Neuronal stem cell (in vitro differentiated cells): ENCODE measurements at regions not wholly inside any gene's neighbourhood (a gene's known extent, or its start where the extent isn't known, plus 50 kb on each side); places are given as distances from the start of the nearest gene placed in this dataset.

Source experiments
- DNase-seq: peaks from one replicate; pipeline ENCODE4 v3.0.0-alpha.2; 2013; ENCODE audit warnings: low spot score
- H2AFZ ChIP-seq: one replicate; pipeline ENCODE4 v1.6.1; 2013; ENCODE audit warnings: mild to moderate bottlenecking, low read length, inconsistent platforms
- H2AK5ac ChIP-seq: 2 replicates; pipeline ENCODE4 v1.6.1; 2013; ENCODE audit warnings: low read depth, mild to moderate bottlenecking, inconsistent platforms, low read length, moderate library complexity, mixed read lengths
- H2BK120ac ChIP-seq: 2 replicates; pipeline ENCODE4 v1.6.1; 2013; ENCODE audit warnings: low read depth, mild to moderate bottlenecking, inconsistent platforms, low read length, moderate library complexity, mixed read lengths
- H2BK12ac ChIP-seq: one replicate; pipeline ENCODE4 v1.6.1; 2013; ENCODE audit warnings: low read length, inconsistent platforms
- H2BK15ac ChIP-seq: 2 replicates; pipeline ENCODE4 v1.6.1; 2013; ENCODE audit warnings: mild to moderate bottlenecking, low read length, inconsistent platforms, mixed read lengths
- H2BK5ac ChIP-seq: one replicate; pipeline ENCODE4 v1.6.1; 2013; ENCODE audit warnings: inconsistent platforms, mild to moderate bottlenecking, low read length, moderate library complexity
- H3K14ac ChIP-seq: one replicate; pipeline ENCODE4 v1.6.1; 2013; ENCODE audit warnings: low read length, inconsistent platforms
- H3K18ac ChIP-seq: 2 replicates; pipeline ENCODE4 v1.6.1; 2013; ENCODE audit warnings: low read length, inconsistent platforms
- H3K23ac ChIP-seq: 2 replicates; pipeline ENCODE4 v1.6.1; 2013; ENCODE audit warnings: low read depth, mild to moderate bottlenecking, mixed read lengths, low read length, inconsistent platforms; ENCODE audit not compliant: poor library complexity
- H3K27ac ChIP-seq: replicated peaks from 3 replicates; pipeline ENCODE4 v1.5.1; 2013; ENCODE audit warnings: low read length, inconsistent platforms
- H3K27me3 ChIP-seq, 3 experiments: 2 replicates each; pipeline ENCODE4 v1.6.1; 2013; ENCODE audit warnings: low read length in 3 of 3, mild to moderate bottlenecking in 2 of 3, inconsistent platforms in 1 of 3, low read depth in 1 of 3, mixed read lengths in 1 of 3, moderate library complexity in 1 of 3; ENCODE audit not compliant: control insufficient read depth in 3 of 3, insufficient read depth in 3 of 3
- H3K36me3 ChIP-seq, 2 donors: replicated peaks in 1 of 2; 2 replicates each; pipeline ENCODE4 v1.6.1; 2013; ENCODE audit warnings: low read length in 2 of 2; ENCODE audit not compliant: control insufficient read depth in 2 of 2, insufficient read depth in 2 of 2
- H3K4ac ChIP-seq: 2 replicates; pipeline ENCODE4 v1.6.1; 2013; ENCODE audit warnings: inconsistent platforms, mild to moderate bottlenecking, low read length, moderate library complexity
- H3K4me1 ChIP-seq, 2 donors: 1 replicate in 1 of 2; 2 replicates in 1 of 2; pipeline ENCODE4 v1.6.1; 2013; ENCODE audit warnings: low read length in 2 of 2, low read depth in 1 of 2; ENCODE audit not compliant: control insufficient read depth in 2 of 2, insufficient read depth in 1 of 2
- H3K4me2 ChIP-seq: one replicate; pipeline ENCODE4 v1.6.1; 2013; ENCODE audit warnings: mild to moderate bottlenecking, low read length, inconsistent platforms; ENCODE audit not compliant: insufficient read depth, poor library complexity, severe bottlenecking
- H3K4me3 ChIP-seq, 2 donors: 2 replicates each; pipeline ENCODE4 v1.5.1; 2013; ENCODE audit warnings: low read length in 2 of 2, mild to moderate bottlenecking in 2 of 2, inconsistent platforms in 1 of 2, moderate library complexity in 1 of 2
- H3K79me1 ChIP-seq: one replicate; pipeline ENCODE4 v1.6.1; 2013; ENCODE audit warnings: low read depth, mild to moderate bottlenecking, inconsistent platforms, low read length, moderate library complexity
- H3K9ac ChIP-seq: one replicate; pipeline ENCODE4 v1.6.1; 2013; ENCODE audit warnings: mild to moderate bottlenecking, low read depth, low read length, inconsistent platforms; ENCODE audit not compliant: poor library complexity
- H3K9me3 ChIP-seq, 2 donors: replicated peaks in 1 of 2; 2 replicates each; pipeline versions ENCODE3 to v1.6.1; 2013; ENCODE audit warnings: low read length in 2 of 2, mild to moderate bottlenecking in 2 of 2, inconsistent platforms in 1 of 2, low read depth in 1 of 2, mixed read lengths in 1 of 2, moderate library complexity in 1 of 2; ENCODE audit not compliant: control insufficient read depth in 2 of 2, insufficient read depth in 1 of 2
- H4K8ac ChIP-seq: one replicate; pipeline ENCODE4 v1.6.1; 2013; ENCODE audit warnings: low read depth, mild to moderate bottlenecking, inconsistent platforms, low read length, moderate library complexity
- H4K91ac ChIP-seq: one replicate; pipeline ENCODE4 v1.6.1; 2013; ENCODE audit warnings: low read length, low read depth, mild to moderate bottlenecking, inconsistent platforms; ENCODE audit not compliant: poor library complexity
- WGBS, 2 donors: extraction: QIAGEN DNeasy Blood & Tissue Kit; methylation state at CpG; one replicate each; pipeline ENCODE4 v1.1.7; 2013; ENCODE audit warnings: missing lambda C conversion rate in 2 of 2, mixed read lengths in 1 of 2; ENCODE audit not compliant: insufficient read length in 2 of 2, insufficient replicate concordance in 1 of 2; ENCODE audit errors: extremely low coverage in 2 of 2; 5-methylcytosine and 5-hydroxymethylcytosine counted together

- no peak overlapping the region for H3K9ac ChIP-seq
- no peak overlapping the region for H3K27ac ChIP-seq
- H3K23ac ChIP-seq: no peak overlapping the region
- no peak overlapping the region for H2BK12ac ChIP-seq
- no peak overlapping the region for H2AK5ac ChIP-seq
- no peak overlapping the region for H2BK120ac ChIP-seq
- DNase-seq: no peak
- no peak overlapping the region for H4K8ac ChIP-seq
- no peak overlapping the region for H2AFZ ChIP-seq
- H4K91ac ChIP-seq: no peak overlapping the region
- no CpG with 5 or more reads among the region's 1 CpG for WGBS, 2 donors
- H3K18ac ChIP-seq: no peak overlapping the region
- H3K79me1 ChIP-seq: no peaks in the 10 kb centered on the region
- H2BK5ac ChIP-seq: no peak overlapping the region
- no peak overlapping the region for H3K14ac ChIP-seq
- no peaks in the 10 kb centered on the region for H3K36me3 ChIP-seq
- no peaks in the 10 kb centered on the region for H3K27me3 ChIP-seq
- H3K4me2 ChIP-seq: no peak overlapping the region
- no peak overlapping the region for H3K4me3 ChIP-seq
- no peak overlapping the region for H3K4ac ChIP-seq
- H3K4me1 ChIP-seq: no peaks in the 10 kb centered on the region
- H3K9me3 ChIP-seq: no peaks in the 10 kb centered on the region
- no peak overlapping the region for H2BK15ac ChIP-seq
Observed at GRCh38 chr12:58140395-58140794, 199.0 kb downstream of the ATP23 start.

GRCh38 chr12:58142991-58143390, 201.6 kb downstream of the ATP23 start:
- H3K4me3 ChIP-seq: no peak overlapping the region
- no peak for DNase-seq
- no peak overlapping the region for H2BK15ac ChIP-seq
- H3K27ac ChIP-seq: no peak overlapping the region
- no peak overlapping the region for H2AK5ac ChIP-seq
- no peak overlapping the region for H3K14ac ChIP-seq
- no peak overlapping the region for H3K9ac ChIP-seq
- H2BK5ac ChIP-seq: no peak overlapping the region
- H4K8ac ChIP-seq: no peak overlapping the region
- no CpG with 5 or more reads among the region's 2 CpGs for WGBS, 2 donors
- H3K9me3 ChIP-seq: no peaks in the 10 kb centered on the region
- no peak overlapping the region for H2BK12ac ChIP-seq
- no peaks in the 10 kb centered on the region for H3K79me1 ChIP-seq
- no peak overlapping the region for H3K18ac ChIP-seq
- no peaks in the 10 kb centered on the region for H3K36me3 ChIP-seq
- no peak overlapping the region for H3K4me2 ChIP-seq
- H3K23ac ChIP-seq: no peak overlapping the region
- no peak overlapping the region for H2BK120ac ChIP-seq
- H3K27me3 ChIP-seq: no peaks in the 10 kb centered on the region
- no peaks in the 10 kb centered on the region for H3K4me1 ChIP-seq
- H2AFZ ChIP-seq: no peak overlapping the region
- no peak overlapping the region for H3K4ac ChIP-seq
- H4K91ac ChIP-seq: no peak overlapping the region

GRCh38 chr12:58143498-58143995, 202.2 kb downstream of the ATP23 start:
- Histone ChIP-seq H2BK15ac (no peak overlapping the region), H2AK5ac (no peak overlapping the region), H3K79me1 (no peaks in the 10 kb centered on the region), H2BK120ac (no peak overlapping the region), H4K91ac (no peak overlapping the region), H3K9ac (no peak overlapping the region), H3K14ac (no peak overlapping the region), H3K9me3 (no peaks in the 10 kb centered on the region), H2BK5ac (no peak overlapping the region), H2AFZ (no peak overlapping the region), H4K8ac (no peak overlapping the region), H3K36me3 (no peaks in the 10 kb centered on the region), H3K23ac (no peak overlapping the region), H2BK12ac (no peak overlapping the region), H3K27me3 (no peaks in the 10 kb centered on the region), H3K4ac (no peak overlapping the region), H3K4me3 (no peak overlapping the region), H3K18ac (no peak overlapping the region), H3K4me1 (no peaks in the 10 kb centered on the region), H3K4me2 (no peak overlapping the region), H3K27ac (no peak overlapping the region)
- WGBS, 2 donors: no CpG with 5 or more reads among the region's 6 CpGs
- no peak for DNase-seq

GRCh38 chr12:58148405-58148804, 207.0 kb downstream of the ATP23 start:
- no peaks in the 10 kb centered on the region for H3K36me3 ChIP-seq
- no peak overlapping the region for H2AK5ac ChIP-seq
- H2BK12ac ChIP-seq: no peak overlapping the region
- no peak overlapping the region for H2BK120ac ChIP-seq
- H4K91ac ChIP-seq: no peak overlapping the region
- no peak overlapping the region for H4K8ac ChIP-seq
- no peak overlapping the region for H3K23ac ChIP-seq
- no peaks in the 10 kb centered on the region for H3K9me3 ChIP-seq
- no peak overlapping the region for H2BK5ac ChIP-seq
- no peak overlapping the region for H3K18ac ChIP-seq
- H3K27ac ChIP-seq: no peak overlapping the region
- H3K79me1 ChIP-seq: no peaks in the 10 kb centered on the region
- no peak overlapping the region for H2AFZ ChIP-seq
- no peak overlapping the region for H3K9ac ChIP-seq
- H3K4me1 ChIP-seq: no peaks in the 10 kb centered on the region
- H3K4ac ChIP-seq: no peak overlapping the region
- H3K14ac ChIP-seq: no peak overlapping the region
- no peak overlapping the region for H2BK15ac ChIP-seq
- no peak overlapping the region for H3K4me3 ChIP-seq
- H3K4me2 ChIP-seq: no peak overlapping the region
- no peaks in the 10 kb centered on the region for H3K27me3 ChIP-seq
- no peak for DNase-seq
